GM12873 (cell line): ENCODE measurements at regions not wholly inside any gene's neighbourhood (a gene's known extent, or its start where the extent isn't known, plus 50 kb on each side); places are given as distances from the start of the nearest gene placed in this dataset.

Experiments
- CTCF ChIP-seq: IDR thresholded peaks from 2 replicates; pipeline ENCODE4 v1.5.1; 2012; ENCODE audit warnings: low read depth, mild to moderate bottlenecking, moderate library complexity, low read length, control low read depth; ENCODE audit not compliant: insufficient read depth; ENCODE audit errors: missing control alignments

- TF ChIP-seq CTCF: no peak
Measured at GRCh38 chr6:63154535-63154934, 56.7 kb upstream of the FKBP1C start.
